Inflammatory macrophage treated with lipopolysaccharide for 1 hour (primary cell): ENCODE measurements at regions not wholly inside any gene's neighbourhood (a gene's known extent, or its start where the extent isn't known, plus 50 kb on each side); places are given as distances from the start of the nearest gene placed in this dataset.

Experiments used
- DNase-seq, 2 donors: peaks; one replicate each; pipeline ENCODE4 v3.0.0-alpha.2; 2020 to 2022

DNA sequence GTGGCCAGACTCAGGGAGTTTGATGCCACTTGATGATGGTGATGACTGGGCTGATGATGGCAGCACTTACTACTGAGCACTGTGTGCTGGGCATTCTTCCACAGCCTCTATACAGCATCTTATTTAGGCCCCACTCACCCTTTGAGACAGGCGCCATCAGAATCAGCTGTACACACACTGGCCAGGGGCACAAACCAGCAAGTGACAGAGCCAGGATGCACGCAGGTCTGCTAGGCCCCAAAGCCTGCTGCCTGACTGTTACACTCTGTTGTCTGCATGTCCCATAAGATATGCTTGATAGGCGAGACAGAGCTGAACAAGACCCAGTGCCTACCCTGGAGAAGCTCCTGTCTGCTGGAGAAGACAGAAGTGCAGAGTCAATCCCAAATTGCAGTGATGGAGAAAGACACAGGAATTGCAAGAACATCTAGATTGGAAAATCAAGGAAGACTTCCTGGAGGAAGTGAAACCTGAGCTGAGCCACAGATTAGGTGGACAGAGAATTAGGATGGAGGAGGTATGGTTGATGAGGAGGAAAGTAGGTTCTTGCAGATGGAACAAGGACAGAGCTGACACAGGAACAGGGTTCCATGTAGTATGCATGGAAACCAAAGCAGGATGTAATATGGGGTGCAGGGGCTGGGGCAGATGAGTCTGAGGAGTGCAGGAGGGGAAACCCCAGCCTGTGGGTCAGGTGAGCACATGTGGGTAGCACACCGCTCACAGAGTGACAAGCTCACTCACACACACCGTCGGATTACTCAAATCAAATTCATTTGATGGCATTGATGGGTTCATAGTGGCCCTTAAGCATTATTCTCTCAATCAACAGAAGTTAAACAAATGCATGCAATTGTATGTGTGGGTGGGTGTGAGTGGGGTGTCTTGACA is 117.3 kb downstream of the BEGAIN start:
- no peak for DNase-seq

GRCh38 chr14:100470523-100470897 is 116.7 kb downstream of the BEGAIN start:
- no peak for DNase-seq

GRCh38 chr14:100471441-100472093 is 115.7 kb downstream of the BEGAIN start:
- DNase-seq: no peak

DNA sequence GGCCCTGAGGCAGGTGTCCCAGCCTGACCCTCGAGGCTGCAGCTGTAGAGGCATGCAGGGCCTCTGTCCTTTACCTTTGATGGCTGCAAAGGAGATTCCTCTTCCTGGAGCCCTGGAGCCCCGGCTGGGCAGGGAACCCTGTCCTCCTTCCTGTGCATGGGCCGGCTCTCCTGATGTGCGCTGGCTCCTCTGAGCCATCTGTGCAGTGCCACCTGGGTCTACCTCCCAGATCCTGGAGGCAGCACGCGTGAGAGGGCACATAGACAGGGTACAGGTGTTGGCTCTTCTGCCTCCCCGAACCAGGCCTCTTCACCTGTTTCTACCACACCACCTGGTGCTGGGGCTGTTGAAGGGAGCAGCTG is 115.1 kb downstream of the BEGAIN start:
- no peak for DNase-seq

DNA sequence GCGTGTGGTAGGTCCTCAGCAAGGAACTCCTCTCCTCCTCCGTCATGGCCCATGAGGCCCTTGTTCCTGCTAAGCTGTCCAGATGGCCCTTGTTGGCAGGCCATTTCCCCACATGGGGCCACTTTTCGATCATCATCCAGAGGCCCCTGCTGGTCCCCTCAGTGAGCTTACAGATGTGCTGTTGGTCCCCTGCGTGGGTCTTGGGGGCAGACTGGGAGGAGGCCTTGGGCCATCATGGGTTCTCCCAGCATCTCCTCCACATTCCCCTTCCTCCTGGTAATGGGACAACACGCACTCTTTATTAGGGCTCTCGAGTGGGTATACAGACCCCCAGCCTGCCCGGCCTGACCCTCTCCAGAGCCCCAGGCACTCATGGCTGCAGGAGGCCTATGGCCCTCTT is 114.7 kb downstream of the BEGAIN start:
- DNase-seq: no peak

DNA sequence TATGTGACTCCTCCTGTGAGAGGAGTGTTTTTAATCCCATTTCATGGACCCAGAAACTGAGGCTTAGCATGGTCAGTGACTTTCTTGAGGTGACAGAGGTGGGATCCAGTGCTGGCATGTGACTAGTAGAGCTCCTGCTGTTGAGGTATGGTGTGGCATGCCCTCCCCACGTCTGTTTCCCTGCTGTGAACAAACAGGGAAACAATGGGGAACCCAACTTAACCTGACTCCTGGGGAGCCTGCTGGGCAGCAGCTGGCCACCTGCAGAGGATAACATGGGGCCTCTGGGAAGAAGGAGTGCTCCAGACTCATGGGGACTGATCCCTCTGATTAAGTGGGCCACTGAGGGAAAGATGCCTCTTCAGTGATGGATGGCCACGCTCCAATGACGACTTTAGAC is 114.0 kb downstream of the BEGAIN start:
- no peak for DNase-seq

- no peak for DNase-seq
These were observed 113.0 kb downstream of the BEGAIN start for GRCh38 chr14:100474196-100474595.

DNA sequence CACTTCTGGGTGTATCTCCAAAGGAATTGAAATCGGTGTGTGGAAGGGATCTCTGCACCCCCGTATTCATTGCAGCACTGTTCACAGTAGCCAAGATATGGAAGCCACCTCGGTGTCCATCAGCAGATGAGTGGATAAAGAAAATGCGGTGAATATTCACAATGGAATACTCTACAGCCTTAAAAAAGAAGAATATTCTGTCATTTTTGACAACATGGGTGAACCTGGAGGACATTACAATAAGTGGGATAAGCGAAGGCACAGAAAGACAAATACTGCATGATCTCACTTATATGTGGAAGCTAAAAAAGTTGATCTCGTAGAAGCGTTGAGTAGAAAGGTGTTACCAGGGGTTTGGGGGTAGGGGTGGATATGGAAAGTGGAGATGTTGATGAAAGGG is 111.9 kb downstream of the BEGAIN start:
- DNase-seq: no peak

GRCh38 chr14:100476012-100476822 is 111.0 kb downstream of the BEGAIN start:
- DNase-seq: no peak

- DNase-seq: no peak
These were observed 102.5 kb downstream of the BEGAIN start for GRCh38 chr14:100484531-100485267.

- peak; percentile 5 to 42 for DNase-seq
These were observed 101.0 kb downstream of the BEGAIN start for GRCh38 chr14:100486025-100486828.
